GM23248 (cell line): ENCODE measurements at regions not wholly inside any gene's neighbourhood (a gene's known extent, or its start where the extent isn't known, plus 50 kb on each side); places are given as distances from the start of the nearest gene placed in this dataset.

Experiments used
- DNase-seq: peaks from one replicate; pipeline ENCODE4 v3.0.0-alpha.2; 2015
- H2AFZ ChIP-seq: fragments of 200-600 bp; sonication (generic); 2 replicates; pipeline ENCODE4 v1.6.1; 2016; ENCODE audit warnings: antibody characterized with exemption
- H3F3A ChIP-seq: fragments of 200-600 bp; sonication (generic); 2 replicates; pipeline ENCODE4 v1.6.1; 2016; ENCODE audit warnings: mild to moderate bottlenecking, antibody characterized with exemption, mixed run types; ENCODE audit not compliant: insufficient read depth
- H3K27ac ChIP-seq: fragments of 200-600 bp; sonication (generic); 2 replicates; pipeline ENCODE4 v1.5.1; 2016; ENCODE audit warnings: mild to moderate bottlenecking
- H3K27me3 ChIP-seq: fragments of 200-600 bp; sonication (generic); replicated peaks from 2 replicates; pipeline ENCODE4 v1.6.1; 2016; ENCODE audit warnings: mild to moderate bottlenecking; ENCODE audit not compliant: insufficient read depth
- H3K36me3 ChIP-seq: fragments of 200-600 bp; sonication (generic); 2 replicates; pipeline ENCODE4 v1.6.1; 2016; ENCODE audit warnings: low read depth, mild to moderate bottlenecking
- H3K4me1 ChIP-seq: fragments of 200-600 bp; sonication (generic); 2 replicates; pipeline ENCODE4 v1.6.1; 2016; ENCODE audit warnings: mild to moderate bottlenecking; ENCODE audit not compliant: insufficient read depth
- H3K4me2 ChIP-seq: fragments of 200-600 bp; sonication (generic); one replicate; pipeline ENCODE4 v1.6.1; 2016; ENCODE audit warnings: mild to moderate bottlenecking; ENCODE audit not compliant: unreplicated experiment
- H3K4me3 ChIP-seq: fragments of 200-600 bp; sonication (generic); 2 replicates; pipeline ENCODE4 v1.5.1; 2016; ENCODE audit warnings: mild to moderate bottlenecking
- H3K79me2 ChIP-seq: fragments of 200-600 bp; sonication (generic); 2 replicates; pipeline ENCODE4 v1.6.1; 2016; ENCODE audit warnings: mild to moderate bottlenecking; ENCODE audit not compliant: insufficient read depth
- H3K9ac ChIP-seq: fragments of 200-600 bp; sonication (generic); 2 replicates; pipeline ENCODE4 v1.6.1; 2016; ENCODE audit warnings: mild to moderate bottlenecking
- H3K9me2 ChIP-seq: fragments of 200-600 bp; sonication (generic); 2 replicates; pipeline ENCODE4 v1.6.1; 2016; ENCODE audit warnings: mixed run types, mild to moderate bottlenecking, moderate library complexity; ENCODE audit not compliant: insufficient read depth
- H3K9me3 ChIP-seq: fragments of 200-600 bp; sonication (generic); one replicate; pipeline ENCODE4 v1.6.1; 2017; ENCODE audit warnings: low read depth
- H4K20me1 ChIP-seq: fragments of 200-600 bp; sonication (generic); 2 replicates; pipeline ENCODE4 v1.6.0; 2016; ENCODE audit not compliant: insufficient read depth
- EZH2 ChIP-seq: fragments of 200-600 bp; sonication (generic); IDR thresholded peaks from 2 replicates; pipeline ENCODE4 v1.6.1; 2018; ENCODE audit warnings: antibody characterized with exemption, mild to moderate bottlenecking; ENCODE audit not compliant: insufficient read depth, poor library complexity, severe bottlenecking
- EZH2phosphoT487 ChIP-seq: fragments of 200-600 bp; sonication (generic); IDR thresholded peaks from 2 replicates; pipeline ENCODE4 v1.6.1; 2018; ENCODE audit warnings: antibody characterized with exemption, moderate library complexity, mild to moderate bottlenecking, low read depth; ENCODE audit not compliant: insufficient read depth
- WGBS, 2 experiments: methylation state at CpG; one replicate each; pipeline ENCODE4 v1.1.6; 2015 to 2017; ENCODE audit warnings: low lambda C conversion rate in 2 of 2, low coverage in 1 of 2; ENCODE audit errors: missing lambda C conversion rate in 2 of 2; 5-methylcytosine and 5-hydroxymethylcytosine counted together
- in situ Hi-C: fragments of 300-500 bp; cut with MboI; formaldehyde crosslinking; loops from 2 replicates; pipeline ENCODE4 v1.15.0; 2020

- in situ Hi-C loops = no loop called here
- no peak for DNase-seq
- H3K4me2 ChIP-seq = no peak overlapping the region
- H3F3A ChIP-seq = no peaks in the 10 kb centered on the region
- no peak for TF ChIP-seq EZH2
- no peak for TF ChIP-seq EZH2phosphoT487
- H3K9ac ChIP-seq = no peak overlapping the region
- no peaks in the 10 kb centered on the region for H3K4me1 ChIP-seq
- no peak overlapping the region for H3K27ac ChIP-seq
- peak overlapping the region; percentile 52 for H2AFZ ChIP-seq
- H3K36me3 ChIP-seq = no peaks in the 10 kb centered on the region
- WGBS, 2 experiments = 8 to 9% methylated on average over 3 of the region's 3 CpGs
- no peaks in the 10 kb centered on the region for H3K9me2 ChIP-seq
- H3K9me3 ChIP-seq = no peaks in the 10 kb centered on the region
- no peaks in the 10 kb centered on the region for H3K79me2 ChIP-seq
- H3K27me3 ChIP-seq = no peaks in the 10 kb centered on the region
- H4K20me1 ChIP-seq = no peaks in the 10 kb centered on the region
- no peak overlapping the region for H3K4me3 ChIP-seq
Observed at GRCh38 chr12:25365340-25365730, 114.6 kb upstream of the KRAS start.

- no peak overlapping the region for H3K4me2 ChIP-seq
- in situ Hi-C loops = no loop called here
- H3K27ac ChIP-seq = no peak overlapping the region
- H3K36me3 ChIP-seq = no peaks in the 10 kb centered on the region
- H3K79me2 ChIP-seq = no peaks in the 10 kb centered on the region
- no peaks in the 10 kb centered on the region for H3K4me1 ChIP-seq
- H3K9ac ChIP-seq = no peak overlapping the region
- WGBS, 2 experiments = 77 to 84% methylated on average over 5 of the region's 5 CpGs
- TF ChIP-seq EZH2phosphoT487 = no peak
- no peak for TF ChIP-seq EZH2
- H4K20me1 ChIP-seq = no peaks in the 10 kb centered on the region
- no peak for DNase-seq
- H3F3A ChIP-seq = no peaks in the 10 kb centered on the region
- no peak overlapping the region for H3K4me3 ChIP-seq
- peak overlapping the region; percentile 52; the same call in 1 of the 2 replicates for H2AFZ ChIP-seq
- no peaks in the 10 kb centered on the region for H3K9me3 ChIP-seq
- H3K9me2 ChIP-seq = no peaks in the 10 kb centered on the region
- no peaks in the 10 kb centered on the region for H3K27me3 ChIP-seq
Observed at GRCh38 chr12:25364529-25365339, 114.0 kb upstream of the KRAS start.

- Histone ChIP-seq H3K9me3 (no peaks in the 10 kb centered on the region), H3K79me2 (no peaks in the 10 kb centered on the region), H4K20me1 (no peaks in the 10 kb centered on the region), H3K27ac (no peak overlapping the region), H3F3A (no peaks in the 10 kb centered on the region), H3K36me3 (no peaks in the 10 kb centered on the region), H3K4me2 (no peak overlapping the region), H3K4me1 (no peaks in the 10 kb centered on the region), H3K9me2 (no peaks in the 10 kb centered on the region), H3K4me3 (no peak overlapping the region), H3K27me3 (no peaks in the 10 kb centered on the region), H3K9ac (no peak overlapping the region), H2AFZ (no peak overlapping the region)
- TF ChIP-seq EZH2 = no peak
- no peak for TF ChIP-seq EZH2phosphoT487
- in situ Hi-C loops = no loop called here
- no peak for DNase-seq
- WGBS, 2 experiments = 85 to 91% methylated on average over 4 of the region's 4 CpGs
Observed at GRCh38 chr12:25362646-25363045, 111.9 kb upstream of the KRAS start.

DNA sequence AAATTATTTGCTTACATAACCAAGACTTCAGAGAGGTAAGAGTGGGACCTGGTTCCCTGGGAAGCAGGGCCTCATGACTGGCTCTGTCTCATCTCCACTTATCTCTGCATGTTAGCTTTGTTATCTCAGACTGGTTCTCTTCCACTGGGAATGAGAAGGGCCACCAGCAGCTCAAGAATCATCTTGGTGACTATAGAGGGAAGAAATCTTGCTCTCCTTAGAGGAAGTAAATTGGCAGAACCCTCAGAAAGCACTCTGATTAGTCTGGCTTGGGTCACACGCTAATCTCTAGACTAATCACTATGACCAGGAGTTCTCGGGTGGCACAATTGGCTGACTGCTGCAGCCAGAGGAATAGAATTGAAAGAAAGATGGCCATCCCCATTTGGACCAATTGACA is 110.8 kb upstream of the KRAS start:
- Histone ChIP-seq H3K4me3 (no peak overlapping the region), H3K9me3 (no peaks in the 10 kb centered on the region), H3K27me3 (no peaks in the 10 kb centered on the region), H2AFZ (no peak overlapping the region), H3K36me3 (no peaks in the 10 kb centered on the region), H3K4me2 (no peak overlapping the region), H3F3A (no peaks in the 10 kb centered on the region), H3K27ac (no peak overlapping the region), H4K20me1 (no peaks in the 10 kb centered on the region), H3K9me2 (no peaks in the 10 kb centered on the region), H3K4me1 (no peaks in the 10 kb centered on the region), H3K79me2 (no peaks in the 10 kb centered on the region), H3K9ac (no peak overlapping the region)
- no peak for TF ChIP-seq EZH2phosphoT487
- TF ChIP-seq EZH2 = no peak
- DNase-seq = no peak
- WGBS, 2 experiments = 79 to 85% methylated on average over 2 of the region's 2 CpGs
- in situ Hi-C loops = no loop called here
